Cardiac muscle cell (in vitro differentiated cells and primary cell): ENCODE measurements at regions not wholly inside any gene's neighbourhood (a gene's known extent, or its start where the extent isn't known, plus 50 kb on each side); places are given as distances from the start of the nearest gene placed in this dataset.

Source experiments
- DNase-seq, 2 donors: peaks; one replicate each; pipeline versions ENCODE4 v3.0.0 to v3.0.0-alpha.2; 2010 to 2017; ENCODE audit warnings: low read depth in 1 of 2, low spot score in 1 of 2
- H3K27ac ChIP-seq: fragments of 200-600 bp; sonication (generic); 2 replicates; pipeline ENCODE4 v1.5.1; 2016
- H3K27me3 ChIP-seq: fragments of 200-600 bp; sonication (generic); 2 replicates; pipeline ENCODE4 v1.6.0; 2016; ENCODE audit warnings: control low read depth
- H3K36me3 ChIP-seq: fragments of 200-600 bp; sonication (generic); 2 replicates; pipeline ENCODE4 v1.5.1; 2016; ENCODE audit warnings: control low read depth
- H3K4me1 ChIP-seq: fragments of 200-600 bp; sonication (generic); 2 replicates; pipeline ENCODE4 v1.8.1; 2017; ENCODE audit warnings: low read depth, mild to moderate bottlenecking, mixed run types
- H3K4me3 ChIP-seq: fragments of 200-600 bp; sonication (generic); 2 replicates; pipeline ENCODE4 v1.5.1; 2016; ENCODE audit warnings: mild to moderate bottlenecking
- H3K9me3 ChIP-seq: fragments of 200-600 bp; sonication (generic); 2 replicates; pipeline ENCODE4 v1.5.1; 2017; ENCODE audit warnings: low read depth, mild to moderate bottlenecking, control low read depth
- TF ChIP-seq, protein P1 (sequence below): IDR thresholded peaks from 2 replicates; pipeline ENCODE4 v1.5.1; 2012; ENCODE audit warnings: low read depth, mild to moderate bottlenecking, low read length

DNA sequence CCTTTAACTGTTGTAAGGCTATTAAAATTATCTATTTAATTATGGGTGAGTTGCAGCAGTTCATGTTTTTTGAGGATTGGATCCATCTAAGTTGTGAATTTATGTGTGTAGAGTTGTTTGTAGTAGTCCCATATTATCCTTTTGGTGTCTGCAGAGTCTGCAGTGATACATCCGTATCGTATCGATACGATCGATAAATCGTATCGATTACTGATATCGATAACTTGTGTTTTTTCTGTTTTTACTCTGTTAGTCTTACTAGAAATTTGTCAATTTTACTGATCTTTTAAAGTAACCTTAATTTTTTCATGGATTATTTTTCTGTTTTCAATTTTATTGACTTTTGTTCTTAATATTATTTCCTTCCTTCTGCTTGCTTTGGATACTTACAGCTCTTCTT, 462.5 kb upstream of the SOX5 start:
- peaks cover 10% of the 10 kb centered on the region for H3K4me1 ChIP-seq
- H3K9me3 ChIP-seq: no peaks in the 10 kb centered on the region
- TF ChIP-seq, protein P1, sequence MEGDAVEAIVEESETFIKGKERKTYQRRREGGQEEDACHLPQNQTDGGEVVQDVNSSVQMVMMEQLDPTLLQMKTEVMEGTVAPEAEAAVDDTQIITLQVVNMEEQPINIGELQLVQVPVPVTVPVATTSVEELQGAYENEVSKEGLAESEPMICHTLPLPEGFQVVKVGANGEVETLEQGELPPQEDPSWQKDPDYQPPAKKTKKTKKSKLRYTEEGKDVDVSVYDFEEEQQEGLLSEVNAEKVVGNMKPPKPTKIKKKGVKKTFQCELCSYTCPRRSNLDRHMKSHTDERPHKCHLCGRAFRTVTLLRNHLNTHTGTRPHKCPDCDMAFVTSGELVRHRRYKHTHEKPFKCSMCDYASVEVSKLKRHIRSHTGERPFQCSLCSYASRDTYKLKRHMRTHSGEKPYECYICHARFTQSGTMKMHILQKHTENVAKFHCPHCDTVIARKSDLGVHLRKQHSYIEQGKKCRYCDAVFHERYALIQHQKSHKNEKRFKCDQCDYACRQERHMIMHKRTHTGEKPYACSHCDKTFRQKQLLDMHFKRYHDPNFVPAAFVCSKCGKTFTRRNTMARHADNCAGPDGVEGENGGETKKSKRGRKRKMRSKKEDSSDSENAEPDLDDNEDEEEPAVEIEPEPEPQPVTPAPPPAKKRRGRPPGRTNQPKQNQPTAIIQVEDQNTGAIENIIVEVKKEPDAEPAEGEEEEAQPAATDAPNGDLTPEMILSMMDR: no peak
- H3K36me3 ChIP-seq: no peaks in the 10 kb centered on the region
- H3K27ac ChIP-seq: no peak overlapping the region
- H3K27me3 ChIP-seq: no peaks in the 10 kb centered on the region
- DNase-seq: no peak
- H3K4me3 ChIP-seq: no peak overlapping the region

DNA sequence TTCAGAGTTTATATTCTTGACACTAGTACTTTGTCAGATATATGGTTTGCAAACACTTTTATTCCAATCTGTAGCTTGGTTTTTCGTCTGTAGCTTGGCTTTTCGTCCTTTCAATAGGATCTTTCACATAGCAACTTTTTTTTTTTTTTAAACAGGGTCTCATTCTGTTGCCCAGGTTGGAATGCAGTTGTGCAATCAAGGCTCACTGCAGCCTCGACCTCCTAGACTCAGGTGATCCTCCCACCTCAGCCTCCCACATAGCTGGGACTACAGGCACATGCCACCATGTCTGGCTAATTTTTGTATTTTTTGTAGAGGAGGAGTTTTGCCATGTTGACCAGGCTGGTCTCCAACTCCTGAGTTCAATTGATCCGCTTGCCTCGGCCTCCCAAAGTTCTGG, 460.4 kb upstream of the SOX5 start:
- Histone ChIP-seq H3K9me3 (no peaks in the 10 kb centered on the region), H3K27me3 (no peaks in the 10 kb centered on the region)

DNA sequence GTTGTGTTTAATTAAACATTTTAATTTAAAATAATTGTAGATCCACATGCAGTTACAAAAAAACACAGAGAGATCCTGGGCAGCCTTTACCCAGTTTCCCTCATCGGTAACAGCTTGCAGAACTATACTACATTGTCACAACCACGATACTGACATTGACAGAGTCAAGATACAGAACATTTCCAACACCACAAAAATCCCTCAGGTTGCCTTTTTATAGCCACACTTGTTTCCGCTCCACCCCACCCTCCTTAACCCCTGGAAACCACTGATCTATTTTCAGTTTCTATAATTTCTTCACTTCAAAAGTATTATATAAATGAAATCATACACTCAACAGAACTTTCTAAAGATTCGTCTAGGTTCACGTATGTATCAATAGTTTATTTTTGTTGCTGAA, 458.8 kb upstream of the SOX5 start:
- TF ChIP-seq, protein P1: no peak
- H3K4me3 ChIP-seq: no peak overlapping the region
- H3K27ac ChIP-seq: peak overlapping the region; percentile 19
- no peak for DNase-seq
- no peaks in the 10 kb centered on the region for H3K9me3 ChIP-seq
- H3K36me3 ChIP-seq: no peaks in the 10 kb centered on the region
- no peaks in the 10 kb centered on the region for H3K27me3 ChIP-seq
- peaks cover 10% of the 10 kb centered on the region for H3K4me1 ChIP-seq

More for the DNA sequence above, 460.4 kb upstream of the SOX5 start:
- H3K4me1 ChIP-seq: peaks cover 10% of the 10 kb centered on the region
- TF ChIP-seq, protein P1: no peak
- H3K36me3 ChIP-seq: no peaks in the 10 kb centered on the region
- H3K4me3 ChIP-seq: no peak overlapping the region
- H3K27ac ChIP-seq: no peak overlapping the region
- no peak for DNase-seq

DNA sequence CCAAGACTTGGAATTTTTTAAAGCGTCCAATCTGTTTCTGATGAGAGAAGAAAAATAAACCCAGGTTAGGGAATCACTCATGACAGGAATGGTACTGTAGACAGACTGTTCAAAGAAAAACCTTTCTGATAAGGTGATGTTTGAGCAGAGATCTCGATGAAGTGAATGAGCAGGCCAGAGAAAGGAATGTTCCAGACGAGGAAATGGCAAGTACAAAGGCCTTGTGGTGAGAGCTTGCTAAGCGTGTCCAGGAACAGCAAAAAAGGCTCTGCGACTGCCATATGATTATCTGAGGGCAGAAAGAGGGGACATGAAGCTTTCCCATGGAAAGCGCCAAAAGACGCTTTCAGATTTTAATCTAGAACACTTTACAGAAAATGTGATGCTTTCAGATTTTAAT, 458.4 kb upstream of the SOX5 start:
- H3K4me1 ChIP-seq: peaks cover 10% of the 10 kb centered on the region
- DNase-seq: no peak
- H3K9me3 ChIP-seq: no peaks in the 10 kb centered on the region
- peak overlapping the region; percentile 19 for H3K27ac ChIP-seq
- no peak overlapping the region for H3K4me3 ChIP-seq
- no peaks in the 10 kb centered on the region for H3K36me3 ChIP-seq
- TF ChIP-seq, protein P1: no peak
- H3K27me3 ChIP-seq: no peaks in the 10 kb centered on the region

DNA sequence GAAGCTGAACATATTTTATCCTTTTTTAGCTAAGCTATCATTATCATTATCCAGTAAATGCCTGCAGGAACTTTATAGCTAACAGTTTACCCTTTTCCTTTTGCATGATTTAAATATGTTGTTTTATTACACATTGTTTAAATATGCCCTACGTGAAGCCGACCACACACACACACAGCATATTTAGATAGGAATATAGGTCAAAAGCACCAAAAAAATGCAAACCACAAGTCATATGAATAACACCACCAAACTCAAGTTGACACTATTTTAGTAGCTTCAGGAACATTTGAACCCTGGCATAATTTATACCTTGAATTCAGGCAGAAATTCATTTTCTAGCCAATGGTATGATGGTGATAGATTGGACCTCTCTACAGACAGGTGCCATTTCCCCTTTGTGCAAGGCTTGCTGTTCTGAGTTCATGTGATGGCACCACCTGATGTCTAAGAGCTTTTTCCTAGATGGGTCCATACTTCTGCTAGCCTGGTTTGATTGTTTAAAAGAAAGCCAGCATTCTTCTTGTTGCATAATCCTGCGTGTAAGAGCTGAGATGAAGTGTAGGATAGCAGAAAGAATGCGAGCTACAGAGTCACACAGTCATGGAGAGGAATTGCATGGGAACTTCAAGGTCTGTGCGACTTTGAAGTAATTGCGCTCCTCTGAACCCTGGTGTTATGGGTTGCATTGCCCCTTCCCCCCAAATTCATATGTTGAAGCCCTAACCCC, 454.8 kb upstream of the SOX5 start:
- Histone ChIP-seq H3K36me3 (no peaks in the 10 kb centered on the region), H3K4me1 (peaks cover 10% of the 10 kb centered on the region), H3K9me3 (no peaks in the 10 kb centered on the region), H3K27ac (no peak overlapping the region), H3K27me3 (no peaks in the 10 kb centered on the region), H3K4me3 (no peak overlapping the region)
- DNase-seq: peak in 1 of 2 donors; percentile 14
- TF ChIP-seq, protein P1: no peak

DNA sequence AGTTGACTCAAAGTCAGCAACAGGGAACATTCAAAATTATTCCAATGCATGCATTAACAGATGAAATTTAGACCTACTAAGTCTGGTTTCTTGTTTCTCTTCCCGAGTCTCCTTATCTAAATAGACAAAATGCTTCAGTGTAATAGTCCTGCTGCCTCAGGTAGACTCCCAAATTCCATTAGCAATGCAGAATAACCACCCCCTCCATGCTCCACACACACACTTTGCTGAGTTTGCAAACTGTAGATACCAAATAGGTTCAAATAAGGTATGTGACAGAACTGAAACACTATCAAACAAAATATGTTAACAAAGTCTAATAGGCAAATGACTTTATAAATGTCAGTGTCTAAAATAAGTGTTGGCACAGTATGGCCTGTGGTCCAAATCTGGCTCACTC, 451.1 kb upstream of the SOX5 start:
- DNase-seq: no peak
- TF ChIP-seq, protein P1: no peak
- no peaks in the 10 kb centered on the region for H3K27me3 ChIP-seq
- H3K4me1 ChIP-seq: peaks cover 15% of the 10 kb centered on the region
- no peaks in the 10 kb centered on the region for H3K9me3 ChIP-seq
- no peak overlapping the region for H3K4me3 ChIP-seq
- no peak overlapping the region for H3K27ac ChIP-seq
- H3K36me3 ChIP-seq: no peaks in the 10 kb centered on the region
